ENCODE measurements at regions not wholly inside any gene's neighbourhood (a gene's known extent, or its start where the extent isn't known, plus 50 kb on each side); places are given as distances from the start of the nearest gene placed in this dataset.

- no peak for DNase-seq
Observed at GRCh38 chr13:53537586-53537985, 509.0 kb downstream of the OLFM4 start.

GRCh38 chr13:53545340-53545941 lies 516.8 kb downstream of the OLFM4 start:
- DNase-seq: no peak

GRCh38 chr13:53560556-53560955 lies 531.9 kb downstream of the OLFM4 start:
- DNase-seq: no peak

- DNase-seq: no peak
Observed at GRCh38 chr13:53562419-53562818, 533.8 kb downstream of the OLFM4 start.

- no peak for DNase-seq
Observed at GRCh38 chr13:53568491-53568890, 539.9 kb downstream of the OLFM4 start.

- DNase-seq: no peak
Observed at GRCh38 chr13:53569453-53569852, 540.8 kb downstream of the OLFM4 start.

- no peak for DNase-seq
Observed at GRCh38 chr13:53601113-53601512, 572.5 kb downstream of the OLFM4 start.

GRCh38 chr13:53605326-53605725 lies 576.7 kb downstream of the OLFM4 start:
- no peak for DNase-seq

- no peak for DNase-seq
Observed at GRCh38 chr13:53612200-53612599, 583.6 kb downstream of the OLFM4 start.

- DNase-seq: no peak
Observed at GRCh38 chr13:53622456-53622855, 593.8 kb downstream of the OLFM4 start.

GRCh38 chr13:53623146-53623545 lies 594.5 kb downstream of the OLFM4 start:
- DNase-seq: no peak

- DNase-seq: no peak
Observed at GRCh38 chr13:53631511-53631910, 602.9 kb downstream of the OLFM4 start.

- no peak for DNase-seq
Observed at GRCh38 chr13:53638040-53638439, 609.4 kb downstream of the OLFM4 start.

- DNase-seq: no peak
Observed at GRCh38 chr13:53642306-53642705, 613.7 kb downstream of the OLFM4 start.

GRCh38 chr13:53648673-53649072 lies 620.1 kb downstream of the OLFM4 start:
- no peak for DNase-seq

- no peak for DNase-seq
Observed at GRCh38 chr13:53672005-53672404, 643.4 kb downstream of the OLFM4 start.

GRCh38 chr13:53683146-53683545 lies 654.5 kb downstream of the OLFM4 start:
- DNase-seq: no peak

GRCh38 chr13:53683608-53684007 lies 655.0 kb downstream of the OLFM4 start:
- DNase-seq: no peak

GRCh38 chr13:53691417-53691816 lies 662.8 kb downstream of the OLFM4 start:
- DNase-seq: no peak

- DNase-seq: no peak
Observed at GRCh38 chr13:53694814-53695532, 666.4 kb downstream of the OLFM4 start.

- DNase-seq: no peak
Observed at GRCh38 chr13:53703371-53704080, 674.9 kb downstream of the OLFM4 start.

GRCh38 chr13:53719281-53719680 lies 690.7 kb downstream of the OLFM4 start:
- DNase-seq: no peak

GRCh38 chr13:53732664-53733063 lies 704.1 kb downstream of the OLFM4 start:
- no peak for DNase-seq

GRCh38 chr13:53743906-53744305 lies 715.3 kb downstream of the OLFM4 start:
- DNase-seq: no peak

Data from activated CD4-positive, alpha-beta T cell treated with anti-CD3 and anti-CD28 coated beads for 4 hours (primary cell).